ENCODE measurements at regions not wholly inside any gene's neighbourhood (a gene's known extent, or its start where the extent isn't known, plus 50 kb on each side); places are given as distances from the start of the nearest gene placed in this dataset.

DNA sequence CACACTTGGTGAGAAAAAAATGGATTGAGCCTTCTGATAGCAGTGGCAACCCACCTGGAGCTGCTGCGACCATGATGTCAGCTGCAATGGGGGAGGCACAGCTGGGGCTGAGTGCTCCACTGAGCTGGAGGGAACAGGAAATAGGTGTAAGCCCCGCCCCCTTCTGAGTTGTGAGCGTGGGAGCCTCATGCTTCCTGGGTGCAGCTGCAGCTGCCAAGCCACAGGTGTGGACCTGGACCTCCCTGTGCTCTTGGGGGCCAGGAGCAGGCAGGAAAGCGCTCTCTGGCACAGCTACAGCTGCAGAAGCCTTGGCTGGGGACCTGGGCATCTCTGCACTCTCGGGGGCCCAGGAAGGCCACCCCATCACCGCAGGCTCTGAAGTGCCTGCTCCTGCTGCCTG is 970.6 kb downstream of the DCDC2C start:
- TF ChIP-seq, protein P1, sequence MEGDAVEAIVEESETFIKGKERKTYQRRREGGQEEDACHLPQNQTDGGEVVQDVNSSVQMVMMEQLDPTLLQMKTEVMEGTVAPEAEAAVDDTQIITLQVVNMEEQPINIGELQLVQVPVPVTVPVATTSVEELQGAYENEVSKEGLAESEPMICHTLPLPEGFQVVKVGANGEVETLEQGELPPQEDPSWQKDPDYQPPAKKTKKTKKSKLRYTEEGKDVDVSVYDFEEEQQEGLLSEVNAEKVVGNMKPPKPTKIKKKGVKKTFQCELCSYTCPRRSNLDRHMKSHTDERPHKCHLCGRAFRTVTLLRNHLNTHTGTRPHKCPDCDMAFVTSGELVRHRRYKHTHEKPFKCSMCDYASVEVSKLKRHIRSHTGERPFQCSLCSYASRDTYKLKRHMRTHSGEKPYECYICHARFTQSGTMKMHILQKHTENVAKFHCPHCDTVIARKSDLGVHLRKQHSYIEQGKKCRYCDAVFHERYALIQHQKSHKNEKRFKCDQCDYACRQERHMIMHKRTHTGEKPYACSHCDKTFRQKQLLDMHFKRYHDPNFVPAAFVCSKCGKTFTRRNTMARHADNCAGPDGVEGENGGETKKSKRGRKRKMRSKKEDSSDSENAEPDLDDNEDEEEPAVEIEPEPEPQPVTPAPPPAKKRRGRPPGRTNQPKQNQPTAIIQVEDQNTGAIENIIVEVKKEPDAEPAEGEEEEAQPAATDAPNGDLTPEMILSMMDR (IDR thresholded peaks at IDR 0.05), result no peak
- TF ChIP-seq POLR2A (IDR thresholded peaks at IDR 0.05), result no peak

All from thyroid gland (tissue), 4 donors.